Kidney (tissue), 13 donors: ENCODE measurements at regions not wholly inside any gene's neighbourhood (a gene's known extent, or its start where the extent isn't known, plus 50 kb on each side); places are given as distances from the start of the nearest gene placed in this dataset.
A peak's percentile ranks its signal among the peaks of the same experiment; 100 is the strongest.

Experiments
- DNase-seq, 5 donors: peaks; one replicate each; pipeline ENCODE4 v3.0.0-alpha.2; 2013 to 2020
- FAIRE-seq: peaks from 2 replicates; lab custom pipeline; 2012; peaks lifted over from hg19 to GRCh38; lab: Jason Lieb, UNC
- H3K27ac ChIP-seq, 2 donors: one replicate each; pipeline ENCODE4 v1.7.0; 2013; ENCODE audit warnings: low read depth in 2 of 2, low read length in 2 of 2, inconsistent platforms in 1 of 2
- H3K27me3 ChIP-seq: one replicate; pipeline ENCODE4 v1.7.1; 2013; ENCODE audit warnings: low read length, inconsistent platforms; ENCODE audit not compliant: control insufficient read depth, insufficient read depth
- H3K36me3 ChIP-seq, 3 donors: one replicate each; pipeline versions ENCODE4 v1.7.0 to v1.7.1; 2013; ENCODE audit warnings: low read length in 3 of 3, control low read depth in 1 of 3, inconsistent platforms in 1 of 3; ENCODE audit not compliant: insufficient read depth in 3 of 3, control insufficient read depth in 2 of 3
- H3K4me1 ChIP-seq, 3 donors: one replicate each; pipeline versions ENCODE4 v1.7.0 to v1.7.1; 2013; ENCODE audit warnings: low read length in 3 of 3, inconsistent platforms in 1 of 3, low read depth in 1 of 3; ENCODE audit not compliant: control insufficient read depth in 2 of 3, insufficient read depth in 2 of 3
- H3K4me3 ChIP-seq, 3 donors: one replicate each; pipeline versions ENCODE4 v1.7.0 to v1.8.1; 2013; ENCODE audit warnings: low read length in 3 of 3, control low read depth in 1 of 3, inconsistent platforms in 1 of 3
- H3K9ac ChIP-seq, 3 donors: one replicate each; pipeline versions ENCODE4 v1.7.0 to v1.7.1; 2013; ENCODE audit warnings: low read length in 3 of 3, control low read depth in 1 of 3, inconsistent platforms in 1 of 3
- H3K9me3 ChIP-seq, 3 donors: one replicate each; pipeline versions ENCODE4 v1.7.0 to v1.7.1; 2013; ENCODE audit warnings: low read length in 3 of 3, control low read depth in 1 of 3, inconsistent platforms in 1 of 3; ENCODE audit not compliant: control insufficient read depth in 2 of 3, insufficient read depth in 1 of 3
- intact Hi-C: fragments of 100-400 bp; cut with DNase I; formaldehyde crosslinking; loops from one replicate; pipeline ENCODE4 v1.11.1; 2022
- TF ChIP-seq, protein P1 (sequence below): IDR thresholded peaks from 3 replicates; pipeline ENCODE4 v1.5.1; 2012; ENCODE audit warnings: mild to moderate bottlenecking, moderate library complexity, borderline replicate concordance; ENCODE audit not compliant: insufficient read depth; ENCODE audit errors: extremely low read depth
- donor health status: control.
- donor health status: control.
- donor health status: control.
- donor health status: control.
- donor health status: control.
- donor health status: DM: yes; HTN: yes; CAD: no.
- donor health status: Normal renal cell carcinoma (clear cell type).

DNA sequence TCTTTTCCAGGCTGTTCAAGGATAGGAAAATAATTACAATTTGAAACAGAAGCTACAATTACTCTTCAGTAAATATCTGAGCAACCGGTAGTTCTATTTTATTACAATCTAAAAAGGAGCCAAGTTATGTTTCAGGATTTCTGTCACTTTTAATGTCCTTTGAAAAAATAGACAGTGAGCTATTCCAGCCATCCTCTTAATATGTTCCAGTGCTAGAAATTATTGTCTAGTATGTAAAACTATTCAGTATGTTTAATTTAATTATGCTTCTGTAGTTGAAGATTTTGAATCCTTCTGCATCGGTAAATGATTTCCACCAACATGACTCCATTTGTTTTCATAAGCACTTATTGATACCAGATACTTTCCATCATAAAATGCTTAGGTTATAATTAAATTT is 129.6 kb upstream of the SEMA3D start:
- intact Hi-C loops: no loop called here
- Histone ChIP-seq H3K4me1 (no peaks in the 10 kb centered on the region), H3K36me3 (no peaks in the 10 kb centered on the region), H3K4me3 (no peak overlapping the region), H3K9ac (no peak overlapping the region), H3K27me3 (no peaks in the 10 kb centered on the region), H3K27ac (no peak overlapping the region), H3K9me3 (no peaks in the 10 kb centered on the region)
- DNase-seq (peak in 1 of 5 donors; percentile 47), FAIRE-seq (no peak)
- TF ChIP-seq, protein P1, sequence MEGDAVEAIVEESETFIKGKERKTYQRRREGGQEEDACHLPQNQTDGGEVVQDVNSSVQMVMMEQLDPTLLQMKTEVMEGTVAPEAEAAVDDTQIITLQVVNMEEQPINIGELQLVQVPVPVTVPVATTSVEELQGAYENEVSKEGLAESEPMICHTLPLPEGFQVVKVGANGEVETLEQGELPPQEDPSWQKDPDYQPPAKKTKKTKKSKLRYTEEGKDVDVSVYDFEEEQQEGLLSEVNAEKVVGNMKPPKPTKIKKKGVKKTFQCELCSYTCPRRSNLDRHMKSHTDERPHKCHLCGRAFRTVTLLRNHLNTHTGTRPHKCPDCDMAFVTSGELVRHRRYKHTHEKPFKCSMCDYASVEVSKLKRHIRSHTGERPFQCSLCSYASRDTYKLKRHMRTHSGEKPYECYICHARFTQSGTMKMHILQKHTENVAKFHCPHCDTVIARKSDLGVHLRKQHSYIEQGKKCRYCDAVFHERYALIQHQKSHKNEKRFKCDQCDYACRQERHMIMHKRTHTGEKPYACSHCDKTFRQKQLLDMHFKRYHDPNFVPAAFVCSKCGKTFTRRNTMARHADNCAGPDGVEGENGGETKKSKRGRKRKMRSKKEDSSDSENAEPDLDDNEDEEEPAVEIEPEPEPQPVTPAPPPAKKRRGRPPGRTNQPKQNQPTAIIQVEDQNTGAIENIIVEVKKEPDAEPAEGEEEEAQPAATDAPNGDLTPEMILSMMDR: no peak

- no peak overlapping the region for H3K27ac ChIP-seq
- DNase-seq: no peak
- H3K9ac ChIP-seq: no peak overlapping the region
- H3K36me3 ChIP-seq: no peaks in the 10 kb centered on the region
- TF ChIP-seq, protein P1: no peak
- no peaks in the 10 kb centered on the region for H3K9me3 ChIP-seq
- intact Hi-C loops: no loop called here
- FAIRE-seq: no peak
- no peak overlapping the region for H3K4me3 ChIP-seq
- no peaks in the 10 kb centered on the region for H3K27me3 ChIP-seq
- H3K4me1 ChIP-seq: no peaks in the 10 kb centered on the region
Measured at GRCh38 chr7:85310301-85310700, 123.4 kb upstream of the SEMA3D start.

- H3K9ac ChIP-seq: no peak overlapping the region
- no peaks in the 10 kb centered on the region for H3K36me3 ChIP-seq
- no peak overlapping the region for H3K4me3 ChIP-seq
- H3K9me3 ChIP-seq: no peaks in the 10 kb centered on the region
- FAIRE-seq (no peak), DNase-seq (no peak)
- H3K27ac ChIP-seq: no peak overlapping the region
- no peaks in the 10 kb centered on the region for H3K27me3 ChIP-seq
- intact Hi-C loops: no loop called here
- H3K4me1 ChIP-seq: no peaks in the 10 kb centered on the region
- TF ChIP-seq, protein P1: no peak
Measured at GRCh38 chr7:85306115-85306514, 119.3 kb upstream of the SEMA3D start.

GRCh38 chr7:85294176-85294575 is 107.3 kb upstream of the SEMA3D start:
- H3K36me3 ChIP-seq: no peaks in the 10 kb centered on the region
- no peak for FAIRE-seq

More at GRCh38 chr7:85294176-85294575, 107.3 kb upstream of the SEMA3D start:
- intact Hi-C loops: no loop called here
- Histone ChIP-seq H3K27ac (no peak overlapping the region), H3K4me1 (no peaks in the 10 kb centered on the region), H3K9me3 (no peaks in the 10 kb centered on the region), H3K9ac (no peak overlapping the region), H3K27me3 (no peaks in the 10 kb centered on the region), H3K4me3 (no peak overlapping the region)
- TF ChIP-seq, protein P1: no peak
- DNase-seq: peak in 1 of 5 donors; percentile 22
